Mammary epithelial cell (primary cell): ENCODE measurements at regions not wholly inside any gene's neighbourhood (a gene's known extent, or its start where the extent isn't known, plus 50 kb on each side); places are given as distances from the start of the nearest gene placed in this dataset.

Experiments used
- CTCF ChIP-seq, 2 donors: IDR thresholded peaks in 1 of 2; conservative IDR thresholded peaks in 1 of 2; 2 replicates each; pipeline ENCODE4 v1.5.1; 2011 to 2012; ENCODE audit warnings: inconsistent platforms in 2 of 2, low read length in 2 of 2, mild to moderate bottlenecking in 2 of 2, control low read depth in 1 of 2, low read depth in 1 of 2; ENCODE audit not compliant: insufficient read depth in 1 of 2; ENCODE audit errors: extremely low read depth in 1 of 2
- EZH2 ChIP-seq: IDR thresholded peaks from 2 replicates; pipeline ENCODE4 v1.6.1; 2012; ENCODE audit warnings: low read length, inconsistent platforms, borderline replicate concordance

- no peak for TF ChIP-seq CTCF (conservative IDR thresholded peaks at IDR 0.05 in 1 of 2, IDR thresholded peaks at IDR 0.05 in 1 of 2; ENCODE audit: extremely low read depth in 1 of 2, insufficient read depth in 1 of 2, low read depth in 1 of 2, low read length in 2 of 2)
- TF ChIP-seq EZH2 = no peak
Measured at GRCh38 chr14:59133709-59134108, 54.8 kb upstream of the DAAM1 start.
